HG02852 (cell line): ENCODE measurements at regions not wholly inside any gene's neighbourhood (a gene's known extent, or its start where the extent isn't known, plus 50 kb on each side); places are given as distances from the start of the nearest gene placed in this dataset.

ENCODE experiments used
- ATAC-seq: cut with Tn5 transposase; IDR thresholded peaks from one replicate; pipeline ENCODE4 v1.9.1; 2021; ENCODE audit warnings: mild to moderate bottlenecking, moderate library complexity; ENCODE audit not compliant: unreplicated experiment

GRCh38 chr13:81493144-81493543, 1152.2 kb upstream of the SPRY2 start:
- no peak for ATAC-seq

- no peak for ATAC-seq
Measured at GRCh38 chr13:81492449-81492848, 1151.5 kb upstream of the SPRY2 start.

- ATAC-seq, result no peak
Measured at GRCh38 chr13:81488021-81488420, 1147.1 kb upstream of the SPRY2 start.

GRCh38 chr13:81487151-81487550, 1146.2 kb upstream of the SPRY2 start:
- no peak for ATAC-seq

- no peak for ATAC-seq
Measured at GRCh38 chr13:81480634-81481033, 1139.7 kb upstream of the SPRY2 start.

GRCh38 chr13:81473366-81473899, 1132.5 kb upstream of the SPRY2 start:
- no peak for ATAC-seq

GRCh38 chr13:81458170-81458569, 1117.2 kb upstream of the SPRY2 start:
- ATAC-seq, result no peak

- ATAC-seq, result no peak
Measured at GRCh38 chr13:81446441-81446840, 1105.5 kb upstream of the SPRY2 start.

GRCh38 chr13:81442904-81443303, 1102.0 kb upstream of the SPRY2 start:
- ATAC-seq, result no peak

GRCh38 chr13:81425286-81425685, 1084.4 kb upstream of the SPRY2 start:
- ATAC-seq, result no peak

- no peak for ATAC-seq
Measured at GRCh38 chr13:81409284-81409683, 1068.4 kb upstream of the SPRY2 start.

- no peak for ATAC-seq
Measured at GRCh38 chr13:81408647-81409046, 1067.7 kb upstream of the SPRY2 start.

- ATAC-seq, result peak; percentile 59
Measured at GRCh38 chr13:81406639-81407292, 1065.8 kb upstream of the SPRY2 start.

- no peak for ATAC-seq
Measured at GRCh38 chr13:81406022-81406421, 1065.1 kb upstream of the SPRY2 start.

GRCh38 chr13:81396192-81396591, 1055.3 kb upstream of the SPRY2 start:
- ATAC-seq, result no peak

- ATAC-seq, result no peak
Measured at GRCh38 chr13:81395368-81395767, 1054.4 kb upstream of the SPRY2 start.

GRCh38 chr13:81394640-81395039, 1053.7 kb upstream of the SPRY2 start:
- no peak for ATAC-seq

GRCh38 chr13:81393721-81394120, 1052.8 kb upstream of the SPRY2 start:
- no peak for ATAC-seq

GRCh38 chr13:81393110-81393509, 1052.2 kb upstream of the SPRY2 start:
- no peak for ATAC-seq

GRCh38 chr13:81388400-81388799, 1047.5 kb upstream of the SPRY2 start:
- ATAC-seq, result no peak

GRCh38 chr13:81383444-81383843, 1042.5 kb upstream of the SPRY2 start:
- no peak for ATAC-seq

GRCh38 chr13:81382246-81382645, 1041.3 kb upstream of the SPRY2 start:
- no peak for ATAC-seq

GRCh38 chr13:81381560-81381959, 1040.6 kb upstream of the SPRY2 start:
- no peak for ATAC-seq
